ENCODE measurements at regions not wholly inside any gene's neighbourhood (a gene's known extent, or its start where the extent isn't known, plus 50 kb on each side); places are given as distances from the start of the nearest gene placed in this dataset.

DNA sequence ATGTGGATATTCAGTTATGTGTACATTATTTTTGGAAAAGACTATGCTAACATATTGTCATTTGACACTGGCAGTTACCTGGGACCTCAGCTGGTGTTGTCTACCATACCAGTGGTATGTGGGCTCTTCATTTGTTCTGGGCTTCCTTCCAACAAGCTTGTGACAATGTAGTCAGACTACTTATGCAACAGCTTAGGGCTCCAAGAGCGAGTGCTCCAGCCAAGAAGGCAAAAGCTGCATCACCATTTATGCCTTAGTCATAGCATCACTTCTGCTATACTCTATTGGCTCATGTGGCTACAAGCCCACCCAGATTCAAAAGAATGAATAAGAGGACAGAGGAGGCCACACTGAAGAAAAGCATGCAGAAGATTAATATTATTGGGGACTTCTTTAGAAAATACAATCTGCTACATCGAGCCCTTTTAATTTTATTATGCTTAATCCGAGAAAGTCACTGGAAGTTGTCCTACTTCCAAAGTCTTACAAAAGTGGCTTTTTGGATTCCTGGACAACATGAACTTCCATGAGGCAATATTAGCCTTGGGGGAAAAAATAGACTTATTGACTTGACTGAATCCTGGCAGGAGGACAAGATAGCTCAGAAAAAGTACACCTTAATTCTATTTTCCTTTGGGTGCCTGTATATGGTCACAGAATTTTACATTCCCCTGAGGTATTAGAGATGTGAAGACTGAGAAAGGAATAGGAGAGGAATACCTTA, 529.4 kb upstream of the HTR2A start:
- no peak for DNase-seq (ENCODE audit: low read depth)

DNA sequence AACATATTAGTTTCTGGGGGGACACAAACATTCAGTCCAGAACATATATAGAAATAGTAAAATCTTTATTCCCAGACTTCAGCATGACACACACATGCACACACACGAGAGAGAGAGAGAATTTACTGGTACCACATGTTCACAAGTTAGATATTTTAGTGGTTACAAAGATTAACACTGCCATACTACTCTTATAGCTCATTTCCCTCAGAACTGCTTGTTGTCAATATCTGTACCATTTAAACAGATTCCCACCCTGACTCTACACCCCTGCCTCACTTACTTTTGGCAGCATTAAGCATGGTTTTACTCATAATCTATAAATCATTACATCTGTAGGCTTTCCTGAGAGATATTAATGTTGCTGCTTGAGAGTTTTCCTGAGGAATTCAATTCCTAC, 524.7 kb upstream of the HTR2A start:
- no peak for DNase-seq (ENCODE audit: low read depth)

DNA sequence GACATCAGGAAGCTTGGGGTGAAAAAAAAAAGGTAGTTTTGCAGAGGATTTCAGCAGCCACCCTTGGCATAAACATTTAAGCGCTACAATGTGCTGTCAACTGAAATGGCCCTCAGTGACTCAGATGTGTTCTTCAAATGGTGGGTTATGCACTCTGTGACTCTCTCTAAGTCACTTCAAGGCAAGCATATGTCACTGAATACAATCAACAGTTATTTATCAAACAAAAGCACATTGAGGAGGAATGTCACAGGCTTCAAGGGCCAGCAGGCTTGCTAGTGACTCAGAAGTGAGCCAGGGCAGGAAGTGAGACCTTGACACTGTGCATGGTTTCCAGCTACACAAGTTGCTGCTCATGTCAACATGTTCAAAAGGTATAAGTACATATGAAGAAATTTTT, 523.7 kb upstream of the HTR2A start:
- DNase-seq (ENCODE audit: low read depth) = no peak

DNA sequence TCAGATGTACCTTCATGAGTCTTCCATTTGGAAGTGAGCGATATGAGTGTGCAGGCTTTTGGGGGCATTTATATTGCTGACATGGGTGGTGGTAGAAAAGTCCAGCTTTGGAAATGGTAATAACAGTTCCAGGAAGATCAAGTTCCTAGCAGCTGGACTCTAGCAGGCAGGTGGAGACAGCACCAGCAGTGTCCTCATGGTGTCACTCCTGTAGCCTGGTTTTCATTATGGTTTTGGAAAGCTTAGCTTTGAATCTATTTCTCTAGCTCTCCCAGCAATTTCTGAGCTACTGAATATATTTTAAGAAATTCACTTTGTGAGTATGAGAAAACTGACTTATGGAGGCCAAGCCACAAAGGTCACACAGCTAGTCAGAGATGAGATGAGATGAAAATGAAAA, 523.2 kb upstream of the HTR2A start:
- DNase-seq (ENCODE audit: low read depth) = no peak

DNA sequence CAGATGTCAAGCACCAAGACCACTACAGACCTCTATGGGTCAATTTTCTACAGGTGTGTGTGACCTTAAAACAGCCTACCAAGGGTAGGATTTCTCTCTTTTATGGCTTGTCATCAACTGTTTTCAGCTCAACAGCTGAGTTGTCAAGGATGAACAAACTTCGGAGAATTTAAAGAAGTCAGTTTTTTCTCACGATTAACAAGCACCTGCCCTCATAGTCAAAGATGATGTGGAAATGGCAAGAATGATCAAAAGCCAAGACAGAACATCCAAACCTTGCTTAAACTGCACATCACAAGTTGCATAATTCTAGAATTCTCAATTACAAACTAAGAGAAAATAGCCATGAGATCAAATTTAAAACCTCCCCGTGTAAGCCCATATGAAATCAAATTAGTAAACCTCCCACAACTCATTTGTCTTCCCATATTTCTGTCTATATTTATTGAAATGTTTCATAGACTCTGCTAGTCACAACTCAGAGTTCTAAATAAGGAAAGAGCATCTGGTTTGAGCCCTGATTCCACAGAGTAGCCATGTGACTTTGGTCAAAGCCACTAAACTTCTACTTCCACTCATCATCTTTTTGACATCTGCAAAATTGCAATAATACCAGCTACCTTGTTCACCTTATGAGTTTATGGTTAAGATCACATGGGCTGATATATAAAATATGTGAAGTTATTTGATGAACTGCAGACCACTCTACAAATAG, 521.5 kb upstream of the HTR2A start:
- DNase-seq (ENCODE audit: low read depth) = no peak

DNA sequence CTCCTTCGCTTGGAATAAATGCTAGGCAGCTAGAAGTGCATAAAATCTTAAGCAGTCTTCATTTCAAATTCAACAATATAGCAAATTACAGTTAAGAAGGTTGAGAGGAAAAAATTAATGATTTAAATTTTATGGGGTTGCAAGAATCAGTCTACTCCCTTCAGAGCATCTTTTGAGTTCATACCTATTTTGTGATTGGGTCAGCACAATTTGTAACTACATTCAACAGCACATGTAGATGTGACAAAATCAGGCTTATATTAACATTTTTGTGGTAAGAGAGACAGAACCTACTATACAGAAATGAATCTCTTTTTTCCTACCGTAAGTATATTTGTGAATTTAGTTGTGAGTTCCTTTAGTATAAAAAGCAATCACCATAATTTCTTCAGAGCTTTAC, 520.6 kb upstream of the HTR2A start:
- DNase-seq (ENCODE audit: low read depth) = no peak

DNA sequence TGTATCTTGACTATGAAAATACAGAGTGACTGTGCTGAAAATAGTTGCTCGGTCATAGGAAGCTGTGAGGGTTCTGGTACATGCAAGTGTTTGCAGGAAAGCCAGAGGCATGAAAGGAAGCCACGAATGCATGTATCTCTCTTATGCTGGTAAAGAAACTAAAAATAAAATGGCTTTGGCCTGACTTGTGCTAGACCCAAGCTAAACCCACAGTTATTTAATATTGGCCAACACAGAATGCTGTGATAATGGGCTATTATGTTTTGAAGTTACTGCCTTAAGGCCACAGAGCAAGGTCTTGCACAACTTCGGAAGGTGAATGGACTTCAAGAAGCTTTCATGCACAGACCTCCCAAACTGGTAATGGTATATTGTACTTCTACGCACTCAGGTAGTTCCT, 518.2 kb upstream of the HTR2A start:
- no peak for DNase-seq (ENCODE audit: low read depth)

DNA sequence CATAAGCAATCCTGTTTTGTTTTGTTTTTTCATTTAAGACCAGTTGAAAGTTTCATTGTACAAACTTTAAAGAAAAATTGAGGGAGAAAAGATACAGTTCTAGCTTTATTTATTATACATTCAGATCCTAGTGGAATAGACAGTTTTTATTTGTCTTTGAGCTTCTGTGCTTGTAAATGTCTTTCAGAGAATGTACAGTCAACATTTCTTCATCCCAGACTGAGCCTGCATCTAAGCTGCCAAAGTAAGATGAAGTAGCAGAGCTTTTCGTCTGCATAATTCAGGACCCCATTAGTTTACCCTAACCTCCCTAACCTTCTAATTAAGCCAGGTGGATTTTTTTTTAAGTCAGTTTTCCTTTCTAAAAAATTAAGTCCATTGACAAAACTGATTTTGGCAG, 516.7 kb upstream of the HTR2A start:
- no peak for DNase-seq (ENCODE audit: low read depth)

DNA sequence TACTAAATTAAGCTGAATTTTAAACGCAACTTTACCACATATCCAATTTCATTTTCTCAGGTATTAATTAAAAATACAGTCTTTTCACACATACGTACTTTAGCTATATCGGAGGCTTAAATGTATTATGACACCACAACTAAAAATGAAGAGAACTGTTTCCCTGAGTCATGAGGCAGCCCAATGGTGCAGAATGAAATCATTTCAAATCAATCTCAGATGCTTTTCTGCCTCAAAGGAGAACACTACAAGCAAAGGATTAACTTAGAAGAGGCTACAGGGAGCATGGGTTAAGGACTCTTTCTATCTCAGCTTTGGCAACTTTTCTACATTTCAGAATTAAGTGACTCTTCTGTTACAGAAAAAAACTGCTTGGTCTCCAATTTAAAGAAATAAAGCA, 516.3 kb upstream of the HTR2A start:
- no peak for DNase-seq (ENCODE audit: low read depth)

DNA sequence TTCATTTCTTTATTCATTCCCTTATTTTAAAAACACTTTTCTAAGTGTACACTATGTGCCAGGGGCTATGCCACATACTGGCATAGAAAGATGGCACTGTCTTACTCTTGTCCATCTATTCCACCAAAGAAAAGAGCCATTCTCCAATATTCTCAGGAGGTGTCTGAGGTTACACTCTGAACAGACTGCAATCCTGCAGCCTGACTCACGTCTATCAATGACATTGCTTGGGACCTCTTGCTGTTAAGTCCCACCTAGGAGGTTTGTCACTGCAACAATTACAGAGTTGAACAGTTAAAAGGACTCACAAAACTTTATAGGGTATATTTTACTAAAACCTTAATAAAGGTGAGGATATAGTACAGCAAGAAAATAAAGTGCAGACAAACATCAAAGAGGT, 512.9 kb upstream of the HTR2A start:
- DNase-seq (ENCODE audit: low read depth) = no peak

DNA sequence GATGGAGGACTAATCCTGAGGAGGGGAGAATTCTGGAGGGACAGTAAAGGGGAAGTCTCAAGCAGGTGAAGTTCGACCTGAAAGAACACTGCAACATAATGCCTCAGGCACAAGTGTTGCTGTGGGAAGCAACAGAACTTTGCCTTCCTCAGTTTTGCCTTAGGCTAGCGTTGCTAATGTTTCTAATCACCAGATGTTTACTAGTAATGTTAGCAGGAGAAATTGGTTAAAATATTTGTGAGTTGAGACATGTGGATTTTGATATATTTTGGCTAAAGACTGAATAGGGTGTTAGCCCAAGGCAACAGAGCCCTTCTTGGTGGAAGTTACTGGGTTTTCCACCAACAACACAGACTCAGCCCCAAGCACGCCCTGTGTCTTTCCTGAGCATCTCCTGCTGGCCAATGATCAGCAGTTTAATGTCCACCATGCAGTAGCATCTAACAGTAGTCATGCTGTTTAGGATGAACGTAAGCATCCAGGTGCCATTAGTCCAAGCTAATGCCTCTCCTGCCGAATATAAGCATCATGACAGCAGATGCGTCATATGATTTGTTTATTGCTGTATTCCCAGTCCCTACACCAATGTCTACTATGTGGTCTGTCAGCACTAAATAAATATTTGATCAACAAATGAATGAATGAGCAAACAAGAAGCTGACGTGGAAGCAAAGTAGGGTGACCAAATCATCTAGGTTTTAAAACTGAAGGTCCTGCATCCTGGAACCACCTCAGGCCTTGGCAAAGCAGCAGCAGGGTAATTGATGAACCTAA, 511.9 kb upstream of the HTR2A start:
- no peak for DNase-seq (ENCODE audit: low read depth)

DNA sequence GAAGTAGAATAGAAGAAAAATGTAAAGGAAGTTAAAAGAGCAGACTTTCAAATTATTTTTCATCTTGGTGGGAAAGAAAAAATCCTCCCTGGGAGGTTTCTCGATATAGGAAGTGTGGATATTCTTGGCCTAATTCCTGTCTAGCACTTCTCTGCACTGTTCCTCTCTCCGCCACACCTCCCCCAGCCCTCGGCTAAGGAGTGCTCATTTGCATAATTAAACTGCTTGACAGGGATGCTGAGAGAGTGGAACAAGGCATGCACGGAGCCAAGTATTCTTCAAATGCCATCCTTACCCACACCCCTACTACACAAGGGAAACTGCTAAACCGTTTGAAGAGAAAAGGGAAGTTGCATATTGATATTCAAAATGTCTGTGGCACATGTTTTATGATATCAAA, 511.0 kb upstream of the HTR2A start:
- no peak for DNase-seq (ENCODE audit: low read depth)

DNA sequence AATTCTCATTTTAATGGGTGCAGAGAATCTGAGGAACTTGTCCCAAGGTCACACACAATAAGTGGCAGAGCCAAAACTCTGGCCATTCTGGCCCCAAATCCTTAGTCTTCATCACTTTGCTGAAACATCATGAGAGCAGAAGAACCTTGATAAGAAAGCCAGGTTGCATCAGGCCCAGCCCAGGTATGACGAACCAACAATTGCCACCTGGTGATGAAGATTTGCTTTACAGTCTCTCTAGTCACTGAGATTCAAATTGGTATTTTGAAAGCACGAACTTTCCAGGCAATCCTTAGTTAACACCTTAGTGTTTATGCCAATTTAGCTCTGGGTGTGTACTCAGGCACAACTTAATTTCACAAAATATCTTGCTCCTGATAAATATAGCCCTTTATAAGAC, 502.7 kb upstream of the HTR2A start:
- no peak for DNase-seq (ENCODE audit: low read depth)

DNA sequence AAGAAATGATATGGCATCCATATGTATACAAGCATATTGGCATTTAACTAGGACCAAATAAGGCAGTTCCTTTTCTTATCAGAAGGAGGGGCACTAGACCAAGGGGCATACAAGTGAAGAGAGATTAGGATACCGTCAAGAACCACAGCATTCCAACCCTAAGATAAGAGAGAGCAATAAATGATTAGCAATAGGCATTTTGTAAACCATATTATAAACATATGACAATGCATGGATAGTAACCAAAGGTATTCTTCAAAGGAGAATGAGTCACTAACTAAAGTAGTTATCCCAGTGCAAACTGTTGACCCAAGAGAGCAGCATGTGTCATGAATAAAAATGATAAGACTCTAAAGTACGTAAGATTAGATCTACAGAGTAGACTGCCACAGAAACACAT, 500.9 kb upstream of the HTR2A start:
- DNase-seq (ENCODE audit: low read depth) = no peak

DNA sequence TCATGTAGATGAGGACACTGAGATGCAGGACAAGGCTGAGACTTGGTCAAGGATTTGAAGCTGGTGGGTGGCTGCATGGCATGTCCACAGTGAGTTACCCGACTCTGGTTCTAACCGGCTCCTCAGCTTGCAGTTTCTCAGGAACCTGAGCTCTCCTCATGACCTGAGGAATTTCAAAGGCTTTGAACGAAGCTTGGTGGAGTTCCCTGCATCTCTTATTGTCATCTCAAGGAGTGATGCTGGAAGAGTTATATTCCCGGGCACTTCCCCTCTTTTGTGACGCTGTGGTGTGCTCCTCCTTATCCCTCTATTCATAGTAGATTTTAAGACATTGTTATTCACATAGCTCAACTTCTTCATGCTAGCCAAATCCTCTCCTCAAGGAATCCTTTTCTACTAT, 500.1 kb upstream of the HTR2A start:
- no peak for DNase-seq (ENCODE audit: low read depth)

DNA sequence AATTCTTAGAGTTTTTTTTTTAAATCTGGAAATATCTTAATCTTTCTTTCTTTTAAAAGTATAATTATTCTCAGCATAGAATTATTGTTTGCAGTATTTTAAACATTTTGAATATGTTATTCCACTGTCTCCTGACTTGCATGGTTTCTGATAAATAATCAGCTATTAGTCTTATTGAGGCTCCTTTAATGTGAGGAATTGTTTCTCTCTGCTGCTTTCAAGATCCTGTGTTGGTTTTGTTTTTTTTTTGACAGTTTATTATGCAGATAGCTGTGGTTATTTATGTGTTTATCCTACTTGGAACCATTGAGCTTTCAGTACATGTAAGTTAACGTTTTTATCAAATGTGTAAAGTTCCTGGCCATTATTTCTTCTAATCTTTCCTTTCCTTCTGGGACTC, 477.9 kb upstream of the HTR2A start:
- DNase-seq (ENCODE audit: low read depth) = no peak

DNA sequence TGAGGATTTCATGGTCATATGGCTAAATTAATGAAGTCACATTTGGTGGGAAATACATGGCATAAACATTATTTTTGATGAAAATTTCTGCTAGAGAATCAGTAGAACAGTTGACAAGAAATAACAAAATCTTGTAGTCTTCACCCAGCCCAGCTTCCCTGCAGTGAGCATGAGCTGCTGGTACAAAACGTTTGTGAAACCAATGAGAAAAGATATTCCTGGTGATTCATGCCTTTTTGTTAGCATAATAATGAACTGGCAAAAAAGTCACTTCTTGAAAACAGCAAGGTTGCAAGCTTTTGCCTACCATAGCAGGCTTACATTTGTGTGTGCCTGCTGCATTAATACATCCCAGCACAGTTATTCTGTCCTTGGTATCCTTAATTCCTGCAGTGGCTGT, 475.9 kb upstream of the HTR2A start:
- DNase-seq (ENCODE audit: low read depth) = no peak

DNA sequence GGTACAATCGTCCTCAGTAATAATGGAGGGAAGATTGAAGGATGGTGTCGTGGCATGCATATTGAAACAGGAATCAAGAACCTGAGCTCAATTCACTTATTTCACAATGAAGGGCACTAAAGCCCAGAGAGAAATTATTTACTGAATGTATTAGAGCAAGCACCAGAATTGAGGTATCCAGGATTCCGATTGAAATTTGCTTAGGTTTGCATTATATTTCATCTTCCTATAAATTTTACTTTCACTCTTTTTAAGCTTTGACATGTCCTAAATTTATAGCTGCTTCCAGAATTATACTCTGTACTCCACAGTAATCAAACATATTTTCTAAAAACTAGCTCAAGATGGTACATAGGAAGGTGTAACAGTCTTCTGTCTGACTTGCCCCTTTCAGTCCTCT, 454.9 kb upstream of the HTR2A start:
- no peak for DNase-seq (ENCODE audit: low read depth)

DNA sequence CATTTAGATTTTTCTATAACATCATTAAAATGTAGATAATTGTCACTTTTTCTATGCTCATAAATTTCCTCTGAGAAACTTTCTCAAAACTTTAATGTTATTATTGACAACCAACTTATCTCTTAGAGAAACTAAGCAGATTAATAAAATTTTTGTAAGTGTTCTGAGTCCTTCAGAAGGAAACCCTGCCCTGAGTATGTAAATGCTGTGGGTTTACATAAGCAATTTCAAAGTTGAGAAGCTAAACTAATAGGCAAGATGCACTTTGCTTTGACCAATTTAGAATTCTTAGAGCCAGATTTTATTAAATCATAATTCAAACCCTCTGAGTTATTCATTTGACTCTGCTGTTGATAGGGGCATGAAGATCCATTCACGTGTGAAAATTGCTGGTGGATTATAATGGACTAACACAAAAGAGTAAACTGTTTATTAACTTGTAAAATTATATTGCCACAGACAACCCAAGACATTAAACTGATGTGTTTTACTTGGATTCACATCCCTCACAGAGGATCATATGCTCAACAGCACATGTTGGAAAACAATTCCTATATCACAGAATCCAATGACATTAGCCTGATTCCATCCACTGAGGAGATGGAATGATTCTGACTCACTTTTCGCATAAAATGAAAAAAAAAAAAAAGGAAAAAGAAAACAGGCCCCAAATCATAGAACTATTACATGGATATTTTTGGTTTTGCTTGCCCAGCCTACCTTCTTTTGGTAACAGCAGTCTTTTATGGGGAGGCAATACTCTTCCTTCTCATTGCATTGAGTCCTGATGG, 453.7 kb upstream of the HTR2A start:
- DNase-seq (ENCODE audit: low read depth) = no peak

DNA sequence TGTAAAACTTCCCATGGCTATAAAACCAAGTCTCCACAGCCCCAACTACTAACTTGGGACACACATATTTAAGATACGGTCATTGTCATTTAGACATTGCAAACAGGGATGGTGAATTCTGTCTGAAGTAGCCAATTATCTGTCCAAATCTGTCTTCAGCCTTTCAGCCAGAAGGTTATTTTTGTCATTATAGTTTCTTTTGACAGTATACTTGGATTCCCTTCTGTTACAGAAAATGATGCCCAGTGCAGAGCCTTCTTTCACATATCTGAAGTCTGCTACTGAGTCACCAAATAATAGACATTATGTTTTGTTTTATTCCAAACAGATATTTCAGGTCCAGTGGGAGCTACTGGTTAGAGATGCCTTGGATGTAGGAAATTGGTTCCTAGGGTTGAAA, 452.4 kb upstream of the HTR2A start:
- DNase-seq (ENCODE audit: low read depth) = no peak

DNA sequence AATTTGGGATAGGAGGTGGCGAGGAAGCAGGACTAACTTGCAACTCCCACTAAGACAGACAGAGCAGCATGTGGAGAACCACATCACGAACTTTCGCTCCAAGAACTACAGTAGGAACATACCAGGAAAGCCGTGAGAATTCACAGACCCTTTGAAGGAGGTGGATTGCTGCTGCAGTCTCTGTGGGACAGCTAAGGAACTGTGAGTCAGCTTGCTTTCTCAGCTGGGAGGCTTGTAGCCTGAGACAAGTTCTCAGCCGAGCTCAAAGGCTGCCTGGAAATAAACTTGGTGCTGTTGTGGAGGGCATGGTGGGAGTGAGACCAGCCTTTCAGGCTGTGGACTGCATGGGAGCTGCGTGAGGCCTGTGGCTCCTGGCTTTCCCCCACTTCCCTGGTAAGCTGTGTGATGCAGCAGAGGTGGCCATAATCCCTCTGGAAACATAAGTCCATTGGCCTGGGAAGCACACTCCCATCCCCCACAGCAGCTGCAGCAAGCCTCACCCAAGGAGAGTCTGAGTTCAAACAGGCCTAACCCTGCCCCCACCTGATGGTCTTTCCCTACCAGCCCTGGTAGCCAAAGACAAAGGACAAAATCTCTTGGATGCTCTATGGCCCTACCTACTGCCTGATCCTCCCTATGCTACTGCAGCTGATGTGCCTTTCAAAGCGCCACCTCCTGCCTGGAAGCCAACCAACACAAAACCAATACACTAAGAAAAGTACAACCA, 441.1 kb upstream of the HTR2A start:
- no peak for DNase-seq (ENCODE audit: low read depth)

DNA sequence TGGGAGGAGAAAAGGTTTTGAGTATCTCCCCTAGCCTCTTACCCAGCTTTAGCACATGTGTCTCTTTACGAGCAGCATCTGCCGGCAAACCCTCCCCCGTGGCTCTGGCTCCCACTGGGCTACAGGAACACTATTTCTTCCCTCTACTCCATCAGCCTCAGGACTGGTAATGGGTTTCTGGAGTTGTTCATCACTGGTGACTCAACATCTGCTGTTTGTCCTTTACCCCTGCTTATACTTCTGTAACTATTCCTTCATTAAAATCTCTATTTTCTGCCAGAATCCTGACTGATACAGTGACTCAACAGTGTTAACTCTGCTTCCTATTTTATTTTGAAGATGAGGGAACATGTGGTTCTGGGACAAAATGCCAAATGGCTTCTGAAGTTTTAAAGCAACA, 437.3 kb upstream of the HTR2A start:
- no peak for DNase-seq (ENCODE audit: low read depth)

Data from CMK (cell line).